Neural cell (in vitro differentiated cells): ENCODE measurements at regions not wholly inside any gene's neighbourhood (a gene's known extent, or its start where the extent isn't known, plus 50 kb on each side); places are given as distances from the start of the nearest gene placed in this dataset.

Experiments
- H2AFZ ChIP-seq: fragments of 200-600, 300-800 bp; sonication (generic), shearing (Covaris generic); 2 replicates; pipeline ENCODE4 v1.6.0; 2014; ENCODE audit warnings: low read depth, mild to moderate bottlenecking, antibody characterized with exemption, low read length, moderate library complexity
- H3F3A ChIP-seq: fragments of 200-600 bp; shearing (Covaris generic); 2 replicates; pipeline ENCODE4 v1.6.1; 2016; ENCODE audit warnings: mild to moderate bottlenecking, moderate library complexity, mixed read lengths, antibody characterized with exemption, low read length; ENCODE audit not compliant: insufficient read depth, poor library complexity, severe bottlenecking
- H3K27ac ChIP-seq: fragments of 200-600, 300-800 bp; sonication (generic), shearing (Covaris generic); 2 replicates; pipeline ENCODE4 v1.5.1; 2014; ENCODE audit warnings: mild to moderate bottlenecking, low read length, moderate library complexity
- H3K27me3 ChIP-seq: fragments of 300-800, 200-600 bp; sonication (generic), shearing (Covaris generic); 2 replicates; pipeline ENCODE4 v1.6.0; 2014; ENCODE audit warnings: mild to moderate bottlenecking, low read depth, low read length, moderate library complexity; ENCODE audit not compliant: insufficient read depth
- H3K36me3 ChIP-seq: fragments of 300-800, 200-600 bp; sonication (generic), shearing (Covaris generic); 2 replicates; pipeline ENCODE4 v1.5.1; 2014; ENCODE audit warnings: mild to moderate bottlenecking, antibody characterized with exemption, low read length, moderate library complexity; ENCODE audit not compliant: insufficient read depth
- H3K4me2 ChIP-seq: fragments of 300-800, 200-600 bp; sonication (generic), shearing (Covaris generic); 2 replicates; pipeline ENCODE4 v1.6.0; 2014; ENCODE audit warnings: mild to moderate bottlenecking, low read length
- H3K4me3 ChIP-seq: fragments of 300-800, 200-600 bp; sonication (generic), shearing (Covaris generic); 2 replicates; pipeline ENCODE4 v1.5.1; 2014; ENCODE audit warnings: mild to moderate bottlenecking, low read length, moderate library complexity
- H3K79me2 ChIP-seq: fragments of 200-600 bp; shearing (Covaris generic); replicated peaks from 2 replicates; pipeline ENCODE4 v1.6.0; 2014; ENCODE audit warnings: mild to moderate bottlenecking, low read length, moderate library complexity; ENCODE audit not compliant: insufficient read depth
- H3K9ac ChIP-seq: fragments of 300-800, 200-600 bp; sonication (generic), shearing (Covaris generic); 2 replicates; pipeline ENCODE4 v1.6.1; 2016; ENCODE audit warnings: mild to moderate bottlenecking, low read length, mixed read lengths
- H3K9me2 ChIP-seq: fragments of 200-600 bp; shearing (Covaris generic); 2 replicates; pipeline ENCODE4 v1.6.1; 2016; ENCODE audit warnings: mild to moderate bottlenecking, low read length, mixed read lengths; ENCODE audit not compliant: insufficient read depth
- H3K9me3 ChIP-seq: fragments of 200-600, 300-800 bp; sonication (generic), shearing (Covaris generic); 2 replicates; pipeline ENCODE4 v1.6.1; 2016; ENCODE audit warnings: mild to moderate bottlenecking, mixed run types, low read length, moderate library complexity, mixed read lengths
- H4K20me1 ChIP-seq: fragments of 200-600 bp; shearing (Covaris generic); 2 replicates; pipeline ENCODE4 v1.6.1; 2016; ENCODE audit warnings: mild to moderate bottlenecking, mixed run types; ENCODE audit not compliant: insufficient read depth
- CTCF ChIP-seq: fragments of 450-650 bp; IDR thresholded peaks from 2 replicates; pipeline ENCODE4 v1.5.1; 2014; ENCODE audit warnings: antibody characterized with exemption, mild to moderate bottlenecking, moderate library complexity; ENCODE audit not compliant: poor library complexity, severe bottlenecking
- EP300 ChIP-seq: fragments of 450-650 bp; conservative IDR thresholded peaks from 2 replicates; pipeline ENCODE4 v1.6.1; 2014; ENCODE audit warnings: antibody characterized with exemption, mild to moderate bottlenecking, moderate library complexity; ENCODE audit not compliant: poor library complexity, severe bottlenecking
- EZH2 ChIP-seq: fragments of 200-600, 300-800 bp; shearing (Covaris generic), sonication (generic); IDR thresholded peaks from 2 replicates; pipeline ENCODE4 v1.6.1; 2014; ENCODE audit warnings: antibody characterized with exemption, low read length, borderline replicate concordance, mild to moderate bottlenecking; ENCODE audit not compliant: insufficient read depth, poor library complexity, severe bottlenecking
- MXI1 ChIP-seq: fragments of 450-650 bp; conservative IDR thresholded peaks from 2 replicates; pipeline ENCODE4 v1.6.1; 2014; ENCODE audit warnings: antibody characterized with exemption, mild to moderate bottlenecking; ENCODE audit not compliant: poor library complexity, severe bottlenecking
- POLR2AphosphoS5 ChIP-seq: IDR thresholded peaks from 2 replicates; pipeline ENCODE4 v1.6.1; 2012
- RAD21 ChIP-seq: fragments of 450-650 bp; conservative IDR thresholded peaks from 2 replicates; pipeline ENCODE4 v1.6.1; 2014; ENCODE audit warnings: antibody characterized with exemption, mild to moderate bottlenecking, moderate library complexity
- REST ChIP-seq: IDR thresholded peaks from 2 replicates; pipeline ENCODE4 v1.6.1; 2012; ENCODE audit warnings: borderline replicate concordance
- SMC3 ChIP-seq: fragments of 450-650 bp; conservative IDR thresholded peaks from 2 replicates; pipeline ENCODE4 v1.6.1; 2014; ENCODE audit warnings: antibody characterized with exemption, mild to moderate bottlenecking, moderate library complexity; ENCODE audit not compliant: poor library complexity
- TAF1 ChIP-seq: IDR thresholded peaks from 2 replicates; pipeline ENCODE4 v1.6.1; 2012; ENCODE audit warnings: low read depth

- no peak overlapping the region for H3K4me2 ChIP-seq
- no peaks in the 10 kb centered on the region for H3K79me2 ChIP-seq
- no peak overlapping the region for H3K27ac ChIP-seq
Measured at GRCh38 chr10:8128511-8128910, 74.0 kb downstream of the GATA3 start.

GRCh38 chr10:8129438-8129837 is 75.0 kb downstream of the GATA3 start:
- no peak overlapping the region for H3K4me2 ChIP-seq
- no peaks in the 10 kb centered on the region for H3F3A ChIP-seq
- H2AFZ ChIP-seq: no peak overlapping the region
- H3K36me3 ChIP-seq: no peaks in the 10 kb centered on the region
- H3K4me3 ChIP-seq: no peak overlapping the region
- H3K27ac ChIP-seq: no peak overlapping the region
- no peaks in the 10 kb centered on the region for H3K9me3 ChIP-seq
- H3K27me3 ChIP-seq: no peaks in the 10 kb centered on the region
- no peaks in the 10 kb centered on the region for H3K9me2 ChIP-seq
- no peaks in the 10 kb centered on the region for H3K79me2 ChIP-seq
- H3K9ac ChIP-seq: no peak overlapping the region
- H4K20me1 ChIP-seq: no peaks in the 10 kb centered on the region
- no peak for TF ChIP-seq POLR2AphosphoS5
- TF ChIP-seq TAF1: no peak
- TF ChIP-seq REST: no peak
- no peak for TF ChIP-seq RAD21
- TF ChIP-seq SMC3: no peak
- TF ChIP-seq EP300: no peak
- TF ChIP-seq MXI1: no peak

More at GRCh38 chr10:8128511-8128910, 74.0 kb downstream of the GATA3 start:
- H3K27me3 ChIP-seq: no peaks in the 10 kb centered on the region
- H3K9ac ChIP-seq: no peak overlapping the region
- H3K9me3 ChIP-seq: no peaks in the 10 kb centered on the region
- H4K20me1 ChIP-seq: no peaks in the 10 kb centered on the region
- H3K36me3 ChIP-seq: no peaks in the 10 kb centered on the region
- H3K9me2 ChIP-seq: no peaks in the 10 kb centered on the region
- H2AFZ ChIP-seq: no peak overlapping the region
- no peak for TF ChIP-seq SMC3
- no peak for TF ChIP-seq RAD21
- no peak for TF ChIP-seq POLR2AphosphoS5
- TF ChIP-seq EP300: no peak
- TF ChIP-seq MXI1: no peak
- TF ChIP-seq REST: no peak
- TF ChIP-seq TAF1: no peak
- TF ChIP-seq CTCF: no peak
- TF ChIP-seq EZH2: no peak
- H3K4me3 ChIP-seq: no peak overlapping the region
- no peaks in the 10 kb centered on the region for H3F3A ChIP-seq
